ENCODE measurements at regions not wholly inside any gene's neighbourhood (a gene's known extent, or its start where the extent isn't known, plus 50 kb on each side); places are given as distances from the start of the nearest gene placed in this dataset.

- Mint-ChIP-seq H3K4me1 (no peaks in the 10 kb centered on the region), H3K27me3 (ENCODE audit: low read depth in 2 of 2) (peaks cover 7 to 11% of the 10 kb centered on the region in 2 donors), H3K36me3 (no peaks in the 10 kb centered on the region), H3K27ac (no peak overlapping the region), H3K9me3 (no peaks in the 10 kb centered on the region), H3K4me3 (no peak overlapping the region)
- H3K9me3 ChIP-seq (ENCODE audit: control insufficient read depth, insufficient read depth, low read length) = no peaks in the 10 kb centered on the region
- no peak for TF ChIP-seq CTCF (IDR thresholded peaks at IDR 0.05)
- intact Hi-C loops (cut with micrococcal nuclease) = no loop called here
- no peaks in the 10 kb centered on the region for H3K4me1 ChIP-seq (ENCODE audit: control insufficient read depth, insufficient read depth, low read length)
- no peaks in the 10 kb centered on the region for H3K27me3 ChIP-seq (ENCODE audit: control insufficient read depth, insufficient read depth, low read length)
- no peak for ATAC-seq
- no peak overlapping the region for H3K4me3 ChIP-seq (ENCODE audit: low read length)
- H3K27ac ChIP-seq (ENCODE audit: low read length) = no peak overlapping the region
- no peaks in the 10 kb centered on the region for H3K36me3 ChIP-seq (ENCODE audit: control insufficient read depth, insufficient read depth, low read length)
- no peak for DNase-seq
Measured at GRCh38 chr4:81776794-81777193, 305.1 kb upstream of the RASGEF1B start.

GRCh38 chr4:81773557-81773956 is 301.9 kb upstream of the RASGEF1B start:
- Histone ChIP-seq H3K36me3 (ENCODE audit: control insufficient read depth, insufficient read depth, low read length) (no peaks in the 10 kb centered on the region), H3K9me3 (ENCODE audit: control insufficient read depth, insufficient read depth, low read length) (no peaks in the 10 kb centered on the region), H3K27me3 (ENCODE audit: control insufficient read depth, insufficient read depth, low read length) (no peaks in the 10 kb centered on the region), H3K4me1 (ENCODE audit: control insufficient read depth, insufficient read depth, low read length) (no peaks in the 10 kb centered on the region), H3K4me3 (ENCODE audit: low read length) (no peak overlapping the region), H3K27ac (ENCODE audit: low read length) (no peak overlapping the region)
- intact Hi-C loops (cut with micrococcal nuclease) = no loop called here
- DNase-seq (no peak), ATAC-seq (no peak)
- H3K4me3 Mint-ChIP-seq = no peak overlapping the region
- 92% methylated on average over 2 of the region's 3 CpGs for WGBS (ENCODE audit: insufficient coverage)
- TF ChIP-seq CTCF (IDR thresholded peaks at IDR 0.05) = no peak
- H3K4me1 Mint-ChIP-seq = no peaks in the 10 kb centered on the region
- peaks cover 7 to 10% of the 10 kb centered on the region in 2 donors for H3K27me3 Mint-ChIP-seq (ENCODE audit: low read depth in 2 of 2)
- H3K9me3 Mint-ChIP-seq = no peaks in the 10 kb centered on the region
- no peak overlapping the region for H3K27ac Mint-ChIP-seq
- no peaks in the 10 kb centered on the region for H3K36me3 Mint-ChIP-seq

GRCh38 chr4:81771721-81772120 is 300.0 kb upstream of the RASGEF1B start:
- Mint-ChIP-seq H3K4me1 (no peaks in the 10 kb centered on the region), H3K9me3 (no peaks in the 10 kb centered on the region), H3K27ac (no peak overlapping the region), H3K36me3 (no peaks in the 10 kb centered on the region), H3K27me3 (ENCODE audit: low read depth in 2 of 2) (peaks cover 2 to 7% of the 10 kb centered on the region in 2 donors), H3K4me3 (no peak overlapping the region)
- Histone ChIP-seq H3K4me3 (ENCODE audit: low read length) (no peak overlapping the region), H3K27ac (ENCODE audit: low read length) (no peak overlapping the region), H3K36me3 (ENCODE audit: control insufficient read depth, insufficient read depth, low read length) (no peaks in the 10 kb centered on the region), H3K4me1 (ENCODE audit: control insufficient read depth, insufficient read depth, low read length) (no peaks in the 10 kb centered on the region), H3K9me3 (ENCODE audit: control insufficient read depth, insufficient read depth, low read length) (no peaks in the 10 kb centered on the region), H3K27me3 (ENCODE audit: control insufficient read depth, insufficient read depth, low read length) (no peaks in the 10 kb centered on the region)
- no peak for ATAC-seq
- WGBS (ENCODE audit: insufficient coverage) = no CpG with 5 or more reads among the region's 1 CpG
- intact Hi-C loops (cut with micrococcal nuclease) = no loop called here
- TF ChIP-seq CTCF (IDR thresholded peaks at IDR 0.05) = no peak
- no peak for DNase-seq

GRCh38 chr4:81769244-81769643 is 297.5 kb upstream of the RASGEF1B start:
- no peak for TF ChIP-seq CTCF (IDR thresholded peaks at IDR 0.05)
- H3K9me3 Mint-ChIP-seq = no peaks in the 10 kb centered on the region
- H3K4me1 Mint-ChIP-seq = no peaks in the 10 kb centered on the region
- Histone ChIP-seq H3K4me1 (ENCODE audit: control insufficient read depth, insufficient read depth, low read length) (no peaks in the 10 kb centered on the region), H3K27me3 (ENCODE audit: control insufficient read depth, insufficient read depth, low read length) (no peaks in the 10 kb centered on the region), H3K27ac (ENCODE audit: low read length) (no peak overlapping the region), H3K4me3 (ENCODE audit: low read length) (no peak overlapping the region), H3K9me3 (ENCODE audit: control insufficient read depth, insufficient read depth, low read length) (no peaks in the 10 kb centered on the region), H3K36me3 (ENCODE audit: control insufficient read depth, insufficient read depth, low read length) (no peaks in the 10 kb centered on the region)
- DNase-seq = no peak
- no peak overlapping the region for H3K27ac Mint-ChIP-seq
- no peak overlapping the region for H3K4me3 Mint-ChIP-seq
- intact Hi-C loops (cut with micrococcal nuclease) = no loop called here
- WGBS (ENCODE audit: insufficient coverage) = 88% methylated on average over 2 of the region's 2 CpGs
- H3K27me3 Mint-ChIP-seq (ENCODE audit: low read depth in 2 of 2) = peaks cover 0 to 2% of the 10 kb centered on the region in 2 donors
- no peak for ATAC-seq
- no peaks in the 10 kb centered on the region for H3K36me3 Mint-ChIP-seq

All from natural killer cell (primary cell).